ENCODE measurements at regions not wholly inside any gene's neighbourhood (a gene's known extent, or its start where the extent isn't known, plus 50 kb on each side); places are given as distances from the start of the nearest gene placed in this dataset.

DNA sequence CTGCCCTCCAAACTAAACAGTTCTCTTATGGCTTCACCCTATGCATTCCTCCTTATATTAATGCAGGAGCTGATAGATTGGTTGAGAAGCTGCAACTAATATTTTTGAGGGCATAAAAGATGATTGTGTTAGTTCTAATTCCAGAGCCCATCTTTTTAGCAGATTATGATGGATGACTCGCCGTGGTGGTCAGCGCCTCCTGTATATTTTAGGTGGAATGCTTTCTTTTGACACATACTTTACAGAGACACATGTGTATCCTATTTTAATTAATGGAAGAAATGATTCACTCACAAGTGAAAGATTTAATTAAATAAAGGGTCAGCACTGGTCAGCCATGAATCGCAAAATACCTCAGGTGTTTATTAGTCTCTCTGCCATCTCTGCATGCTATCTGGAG is 120.7 kb downstream of the TM2D1 start:
- Histone ChIP-seq H3K36me3 (ENCODE audit: insufficient read depth) (no peaks in the 10 kb centered on the region), H3K4me3 (IDR thresholded peaks at IDR 0.05; ENCODE audit: insufficient read depth, low read depth, low read length) (no peak overlapping the region), H3K9ac (no peak overlapping the region), H3K27ac (no peak overlapping the region), H4K20me1 (ENCODE audit: insufficient read depth) (no peaks in the 10 kb centered on the region), H3K79me2 (ENCODE audit: insufficient read depth, low read depth) (no peaks in the 10 kb centered on the region), H3K4me1 (ENCODE audit: low read depth, poor library complexity, severe bottlenecking) (no peaks in the 10 kb centered on the region), H2AFZ (ENCODE audit: low read depth) (no peak overlapping the region), H3K27me3 (ENCODE audit: insufficient read depth, low read depth) (no peaks in the 10 kb centered on the region), H3K4me2 (no peak overlapping the region)
- TF ChIP-seq, protein P1, sequence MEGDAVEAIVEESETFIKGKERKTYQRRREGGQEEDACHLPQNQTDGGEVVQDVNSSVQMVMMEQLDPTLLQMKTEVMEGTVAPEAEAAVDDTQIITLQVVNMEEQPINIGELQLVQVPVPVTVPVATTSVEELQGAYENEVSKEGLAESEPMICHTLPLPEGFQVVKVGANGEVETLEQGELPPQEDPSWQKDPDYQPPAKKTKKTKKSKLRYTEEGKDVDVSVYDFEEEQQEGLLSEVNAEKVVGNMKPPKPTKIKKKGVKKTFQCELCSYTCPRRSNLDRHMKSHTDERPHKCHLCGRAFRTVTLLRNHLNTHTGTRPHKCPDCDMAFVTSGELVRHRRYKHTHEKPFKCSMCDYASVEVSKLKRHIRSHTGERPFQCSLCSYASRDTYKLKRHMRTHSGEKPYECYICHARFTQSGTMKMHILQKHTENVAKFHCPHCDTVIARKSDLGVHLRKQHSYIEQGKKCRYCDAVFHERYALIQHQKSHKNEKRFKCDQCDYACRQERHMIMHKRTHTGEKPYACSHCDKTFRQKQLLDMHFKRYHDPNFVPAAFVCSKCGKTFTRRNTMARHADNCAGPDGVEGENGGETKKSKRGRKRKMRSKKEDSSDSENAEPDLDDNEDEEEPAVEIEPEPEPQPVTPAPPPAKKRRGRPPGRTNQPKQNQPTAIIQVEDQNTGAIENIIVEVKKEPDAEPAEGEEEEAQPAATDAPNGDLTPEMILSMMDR (conservative IDR thresholded peaks at IDR 0.05; ENCODE audit: low read depth, low read length), result no peak

DNA sequence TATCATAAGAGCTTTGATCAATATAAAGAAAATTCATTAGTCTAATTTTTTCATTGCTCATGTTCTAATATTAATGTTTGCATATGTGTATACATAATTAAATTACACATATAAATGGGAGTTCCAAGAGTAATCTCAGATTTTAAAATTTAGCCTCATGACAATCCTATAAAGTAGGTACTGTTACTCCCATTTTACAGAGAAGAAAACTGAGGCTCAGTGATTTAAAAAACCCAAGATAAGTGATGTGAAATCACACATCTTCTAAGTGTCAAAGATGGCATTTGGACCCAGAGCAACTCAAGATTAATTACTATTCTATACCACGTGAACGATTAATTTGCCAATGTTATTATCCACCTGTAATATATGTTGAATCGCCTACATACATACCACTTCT is 122.3 kb downstream of the TM2D1 start:
- no peaks in the 10 kb centered on the region for H3K4me1 ChIP-seq (ENCODE audit: low read depth, poor library complexity, severe bottlenecking)
- H3K27ac ChIP-seq, result no peak overlapping the region
- TF ChIP-seq, protein P1 (conservative IDR thresholded peaks at IDR 0.05; ENCODE audit: low read depth, low read length), result no peak
- no peaks in the 10 kb centered on the region for H4K20me1 ChIP-seq (ENCODE audit: insufficient read depth)
- H3K4me2 ChIP-seq, result no peak overlapping the region
- H3K4me3 ChIP-seq (IDR thresholded peaks at IDR 0.05; ENCODE audit: insufficient read depth, low read depth, low read length), result no peak overlapping the region
- no peaks in the 10 kb centered on the region for H3K36me3 ChIP-seq (ENCODE audit: insufficient read depth)
- no peak overlapping the region for H2AFZ ChIP-seq (ENCODE audit: low read depth)
- H3K9ac ChIP-seq, result no peak overlapping the region
- no peaks in the 10 kb centered on the region for H3K79me2 ChIP-seq (ENCODE audit: insufficient read depth, low read depth)
- H3K27me3 ChIP-seq (ENCODE audit: insufficient read depth, low read depth), result no peaks in the 10 kb centered on the region

DNA sequence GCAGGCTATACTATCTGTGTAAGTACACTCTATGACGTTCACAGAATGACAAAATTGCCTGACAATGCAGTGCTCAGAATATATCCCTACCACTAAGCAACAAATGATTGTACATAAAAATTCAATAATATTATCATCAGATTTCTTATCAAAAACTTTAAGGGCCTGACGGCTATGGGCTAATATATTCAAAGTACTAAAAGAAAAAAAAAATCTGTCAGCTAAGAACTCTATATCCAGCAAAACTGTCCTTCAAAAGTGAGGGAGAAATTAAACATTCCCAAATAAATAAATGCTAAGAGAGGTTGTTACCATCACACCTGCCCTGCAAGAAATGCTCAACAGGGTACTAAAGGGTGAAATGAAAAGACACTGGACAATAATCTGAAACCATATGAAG is 127.3 kb downstream of the TM2D1 start:
- Histone ChIP-seq H4K20me1 (ENCODE audit: insufficient read depth) (no peaks in the 10 kb centered on the region), H3K27ac (no peak overlapping the region), H3K9ac (no peak overlapping the region), H2AFZ (ENCODE audit: low read depth) (no peak overlapping the region), H3K79me2 (ENCODE audit: insufficient read depth, low read depth) (no peaks in the 10 kb centered on the region), H3K4me2 (no peak overlapping the region), H3K4me1 (ENCODE audit: low read depth, poor library complexity, severe bottlenecking) (no peaks in the 10 kb centered on the region), H3K36me3 (ENCODE audit: insufficient read depth) (no peaks in the 10 kb centered on the region), H3K27me3 (ENCODE audit: insufficient read depth, low read depth) (no peaks in the 10 kb centered on the region), H3K4me3 (IDR thresholded peaks at IDR 0.05; ENCODE audit: insufficient read depth, low read depth, low read length) (no peak overlapping the region)
- TF ChIP-seq, protein P1 (conservative IDR thresholded peaks at IDR 0.05; ENCODE audit: low read depth, low read length), result no peak

DNA sequence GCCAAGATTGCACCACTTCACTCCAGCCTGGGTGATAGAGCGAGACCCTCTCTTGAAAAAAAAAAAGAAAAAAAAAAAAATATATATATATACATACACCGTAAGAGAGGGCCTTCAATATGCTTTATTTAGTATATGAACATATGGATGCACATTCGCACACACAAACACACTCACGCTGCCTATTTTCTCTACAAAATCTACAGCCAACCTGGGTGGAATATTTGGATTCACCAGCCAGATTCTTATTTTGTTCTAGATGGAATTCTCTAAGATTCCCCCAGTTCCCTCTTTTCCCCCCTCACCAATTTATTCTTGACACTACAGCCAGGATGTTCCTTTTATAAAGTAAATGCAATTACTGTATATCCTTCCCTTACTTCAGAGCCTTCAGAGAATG is 131.6 kb downstream of the TM2D1 start:
- Histone ChIP-seq H4K20me1 (ENCODE audit: insufficient read depth) (no peaks in the 10 kb centered on the region), H3K4me1 (ENCODE audit: low read depth, poor library complexity, severe bottlenecking) (peaks cover 3% of the 10 kb centered on the region), H3K27ac (no peak overlapping the region), H3K36me3 (ENCODE audit: insufficient read depth) (no peaks in the 10 kb centered on the region), H3K27me3 (ENCODE audit: insufficient read depth, low read depth) (no peaks in the 10 kb centered on the region), H3K79me2 (ENCODE audit: insufficient read depth, low read depth) (no peaks in the 10 kb centered on the region), H2AFZ (ENCODE audit: low read depth) (no peak overlapping the region), H3K4me3 (IDR thresholded peaks at IDR 0.05; ENCODE audit: insufficient read depth, low read depth, low read length) (no peak overlapping the region), H3K9ac (no peak overlapping the region), H3K4me2 (no peak overlapping the region)
- TF ChIP-seq, protein P1 (conservative IDR thresholded peaks at IDR 0.05; ENCODE audit: low read depth, low read length), result no peak

DNA sequence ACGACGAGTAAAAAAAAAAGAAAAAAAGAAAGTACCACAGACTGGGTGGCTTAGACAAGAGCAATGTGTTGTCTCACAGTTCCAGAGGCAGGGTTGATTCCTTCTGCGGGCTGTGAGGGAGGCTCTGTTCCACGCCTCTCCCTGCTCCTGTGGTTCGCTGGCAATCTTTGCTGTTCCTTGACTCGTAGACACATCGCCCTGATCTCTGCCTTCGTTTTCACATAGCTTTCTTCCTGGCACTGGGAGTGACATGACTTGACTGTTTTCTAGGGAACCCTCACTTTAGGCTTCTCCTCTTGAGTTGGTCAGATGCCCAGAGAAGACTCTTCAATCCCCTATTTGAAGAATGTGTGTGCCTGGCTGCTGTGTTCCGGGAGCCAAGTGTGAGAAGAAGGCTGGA is 133.6 kb downstream of the TM2D1 start:
- Histone ChIP-seq H3K27me3 (ENCODE audit: insufficient read depth, low read depth) (no peaks in the 10 kb centered on the region), H3K9ac (no peak overlapping the region), H3K79me2 (ENCODE audit: insufficient read depth, low read depth) (no peaks in the 10 kb centered on the region), H3K36me3 (ENCODE audit: insufficient read depth) (no peaks in the 10 kb centered on the region), H3K4me2 (no peak overlapping the region), H2AFZ (ENCODE audit: low read depth) (no peak overlapping the region), H3K27ac (no peak overlapping the region), H3K4me3 (IDR thresholded peaks at IDR 0.05; ENCODE audit: insufficient read depth, low read depth, low read length) (no peak overlapping the region), H3K4me1 (ENCODE audit: low read depth, poor library complexity, severe bottlenecking) (peaks cover 3% of the 10 kb centered on the region), H4K20me1 (ENCODE audit: insufficient read depth) (no peaks in the 10 kb centered on the region)
- TF ChIP-seq, protein P1 (conservative IDR thresholded peaks at IDR 0.05; ENCODE audit: low read depth, low read length), result no peak

All from KMS-11 (cell line).